Endothelial cell of umbilical vein (primary cell): ENCODE measurements at regions not wholly inside any gene's neighbourhood (a gene's known extent, or its start where the extent isn't known, plus 50 kb on each side); places are given as distances from the start of the nearest gene placed in this dataset.

Source experiments
- BruUV-seq: library from RNA; stranded (reverse); fragments of 400-500 nt; replicated peaks from 2 replicates; lab custom pipeline; 2021; lab: Mats Ljungman, UMichigan
- CTCF ChIA-PET: fragments of 300-600, 350-600 bp; sonication (Branson Sonifier 250); formaldehyde crosslinking; loops from one replicate; lab custom pipeline; 2021; ENCODE audit warnings: antibody characterized with exemption, inconsistent platforms; lab: Charles Lee
- POLR2A ChIA-PET: fragments of 300-600, 350-600 bp; sonication (Branson Sonifier 250); formaldehyde crosslinking; loops from one replicate; lab custom pipeline; 2021; ENCODE audit warnings: antibody characterized with exemption, inconsistent platforms; lab: Charles Lee
- DNase-seq: peaks from one replicate; pipeline ENCODE4 v3.0.0-alpha.2; 2011; ENCODE audit warnings: low read depth, low spot score
- FAIRE-seq: peaks from 2 replicates; lab custom pipeline; 2011; peaks lifted over from hg19 to GRCh38; lab: Jason Lieb, UNC
- H2AFZ ChIP-seq: 2 replicates; pipeline ENCODE4 v1.6.0; 2012; ENCODE audit warnings: low read depth, low read length, control low read depth, inconsistent platforms
- H3K27ac ChIP-seq: 2 replicates; pipeline ENCODE4 v1.5.1; 2011; ENCODE audit warnings: low read depth, mild to moderate bottlenecking, control low read depth, low read length, moderate library complexity; ENCODE audit not compliant: insufficient read depth
- H3K27me3 ChIP-seq, 2 experiments: 2 replicates each; pipeline versions ENCODE4 v1.6.0 to v1.6.1; 2011; ENCODE audit warnings: low read length in 2 of 2, mixed read lengths in 1 of 2; ENCODE audit not compliant: control insufficient read depth in 2 of 2, insufficient read depth in 2 of 2
- H3K36me3 ChIP-seq, 2 experiments: 2 replicates in 1 of 2; 3 replicates in 1 of 2; pipeline ENCODE4 v1.5.1; 2011; ENCODE audit warnings: low read length in 2 of 2, mild to moderate bottlenecking in 1 of 2, moderate library complexity in 1 of 2; ENCODE audit not compliant: control insufficient read depth in 2 of 2, insufficient read depth in 2 of 2; ENCODE audit errors: extremely low read depth in 1 of 2
- H3K4me1 ChIP-seq: 3 replicates; pipeline ENCODE4 v1.5.1; 2011; ENCODE audit warnings: mild to moderate bottlenecking, low read length; ENCODE audit not compliant: control insufficient read depth, insufficient read depth; ENCODE audit errors: extremely low read depth
- H3K4me2 ChIP-seq: 2 replicates; pipeline ENCODE4 v1.6.1; 2011; ENCODE audit warnings: low read length, control low read depth, mixed read lengths; ENCODE audit not compliant: insufficient read depth
- H3K4me3 ChIP-seq, 3 experiments: fragments of 200-600 bp in 1 of 3; sonication (generic), shearing (Covaris generic) in 1 of 3; replicated peaks in 1 of 3; 2 replicates each; pipeline ENCODE4 v1.5.1; 2011 to 2016; ENCODE audit warnings: control low read depth in 3 of 3, low read length in 3 of 3, mild to moderate bottlenecking in 2 of 3, inconsistent platforms in 1 of 3, low read depth in 1 of 3, moderate library complexity in 1 of 3; ENCODE audit not compliant: insufficient read depth in 1 of 3
- H3K79me2 ChIP-seq: 2 replicates; pipeline ENCODE4 v1.6.0; 2012; ENCODE audit warnings: low read length, inconsistent platforms; ENCODE audit not compliant: control insufficient read depth, insufficient read depth
- H3K9ac ChIP-seq: replicated peaks from 2 replicates; pipeline ENCODE3; 2011; ENCODE audit warnings: low read length, control low read depth; ENCODE audit not compliant: insufficient read depth; ENCODE audit errors: extremely low read depth
- H3K9me1 ChIP-seq: replicated peaks from 3 replicates; pipeline ENCODE4 v1.6.0; 2011; ENCODE audit warnings: mild to moderate bottlenecking, low read length; ENCODE audit not compliant: control insufficient read depth, insufficient read depth; ENCODE audit errors: extremely low read depth
- H3K9me3 ChIP-seq: replicated peaks from 2 replicates; pipeline ENCODE4 v1.5.1; 2012; ENCODE audit warnings: low read length, inconsistent platforms; ENCODE audit not compliant: control insufficient read depth, insufficient read depth
- H4K20me1 ChIP-seq: replicated peaks from 2 replicates; pipeline ENCODE3; 2011; ENCODE audit warnings: mild to moderate bottlenecking, low read length; ENCODE audit not compliant: control insufficient read depth, insufficient read depth; ENCODE audit errors: extremely low read depth
- CTCF ChIP-seq, 2 donors: IDR thresholded peaks; 1 replicate in 1 of 2; 2 replicates in 1 of 2; pipeline ENCODE4 v1.5.1; 2011; ENCODE audit warnings: low read length in 2 of 2, mild to moderate bottlenecking in 2 of 2, moderate library complexity in 2 of 2, control low read depth in 1 of 2, inconsistent platforms in 1 of 2, low read depth in 1 of 2; ENCODE audit not compliant: insufficient read depth in 1 of 2; ENCODE audit errors: extremely low read depth in 1 of 2
- EZH2 ChIP-seq: IDR thresholded peaks from 2 replicates; pipeline ENCODE4 v1.6.1; 2012; ENCODE audit warnings: borderline replicate concordance, low read depth, mild to moderate bottlenecking, moderate library complexity, low read length, inconsistent platforms; ENCODE audit not compliant: severe bottlenecking
- FOS ChIP-seq: IDR thresholded peaks from 2 replicates; pipeline ENCODE4 v1.6.1; 2011; ENCODE audit warnings: mild to moderate bottlenecking, low read length, moderate library complexity, borderline replicate concordance; ENCODE audit not compliant: insufficient read depth
- GATA2 ChIP-seq: IDR thresholded peaks from 2 replicates; pipeline ENCODE4 v1.7.0; 2011; ENCODE audit warnings: low read depth, mild to moderate bottlenecking, moderate library complexity, mixed read lengths, low read length; ENCODE audit not compliant: insufficient read length, insufficient read depth
- JUN ChIP-seq: IDR thresholded peaks from 2 replicates; pipeline ENCODE4 v1.6.1; 2011; ENCODE audit warnings: borderline replicate concordance, low read depth; ENCODE audit not compliant: insufficient read length, insufficient read depth
- MAX ChIP-seq: IDR thresholded peaks from 2 replicates; pipeline ENCODE4 v1.6.1; 2011; ENCODE audit not compliant: insufficient read depth, insufficient read length
- MYC ChIP-seq: IDR thresholded peaks from one replicate; pipeline ENCODE4 v1.6.1; 2011; ENCODE audit warnings: mild to moderate bottlenecking, low read depth, low read length
- POLR2A ChIP-seq: IDR thresholded peaks from 2 replicates; pipeline ENCODE4 v1.6.1; 2012; ENCODE audit warnings: low read depth, mild to moderate bottlenecking, control low read depth, low read length
- POLR2AphosphoS5 ChIP-seq: IDR thresholded peaks from 2 replicates; pipeline ENCODE4 v1.6.1; 2012; ENCODE audit warnings: low read depth, mild to moderate bottlenecking, control low read depth, low read length, moderate library complexity; ENCODE audit not compliant: insufficient read depth
- dilution Hi-C: fragments of 300-500 bp; cut with MboI; formaldehyde crosslinking; loops from one replicate; pipeline ENCODE4 v1.15.0; 2019; ENCODE audit warnings: low sequenced_read_pairs; ENCODE audit not compliant: extremely low pct_ligation_motif_present
- intact Hi-C: fragments of 100-400 bp; cut with micrococcal nuclease; formaldehyde crosslinking; loops from one replicate; pipeline ENCODE4 v1.10.0; 2022

DNA sequence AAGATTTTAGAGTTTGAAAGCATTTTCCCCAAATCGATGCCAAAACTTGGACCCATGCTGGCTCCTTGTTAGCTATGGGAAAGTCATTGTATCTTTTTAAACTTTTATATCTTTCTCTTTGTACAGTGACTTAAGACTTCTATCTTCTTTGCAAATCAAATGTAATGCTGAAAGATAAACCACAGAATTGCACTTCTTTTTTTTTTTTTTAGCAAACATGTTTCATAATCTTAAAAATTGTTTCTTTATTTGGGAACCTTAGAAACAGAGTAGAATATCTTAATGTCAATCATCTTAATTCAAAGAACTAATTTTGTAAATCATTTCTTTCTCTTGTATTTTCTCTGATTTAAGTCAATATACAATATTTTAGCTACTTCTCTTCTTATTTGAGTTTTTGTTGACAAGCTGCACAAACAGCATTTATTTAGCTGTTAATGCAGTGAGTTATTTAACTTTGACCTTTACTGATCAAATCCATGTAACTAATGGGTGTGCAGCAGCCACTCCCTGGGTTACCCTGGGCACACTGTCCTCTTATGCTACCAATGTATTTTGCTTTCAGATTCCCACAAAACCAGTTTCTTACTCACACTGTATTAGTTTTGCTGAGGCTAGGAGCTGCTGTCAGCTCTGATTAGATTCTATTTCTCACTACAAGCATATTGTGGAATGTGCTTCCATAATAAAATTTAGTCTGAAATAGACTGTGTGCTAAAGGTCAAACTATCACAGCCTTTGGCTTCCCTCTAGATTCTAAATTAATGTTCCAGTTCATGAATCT is 279.6 kb downstream of the ADGB start:
- Histone ChIP-seq H3K9ac (no peak overlapping the region), H3K4me2 (no peak overlapping the region), H3K27ac (no peak overlapping the region), H3K27me3 (no peaks in the 10 kb centered on the region), H3K4me1 (no peaks in the 10 kb centered on the region), H3K9me1 (no peaks in the 10 kb centered on the region), H3K4me3 (no peak overlapping the region), H4K20me1 (no peaks in the 10 kb centered on the region), H3K9me3 (no peaks in the 10 kb centered on the region), H3K36me3 (no peaks in the 10 kb centered on the region), H3K79me2 (no peaks in the 10 kb centered on the region), H2AFZ (no peak overlapping the region)
- POLR2A ChIA-PET, result no interaction called here
- TF ChIP-seq POLR2A, result no peak
- dilution Hi-C loops (no loop called here), intact Hi-C loops (no loop called here)
- no TSS peak for BruUV-seq
- FAIRE-seq, result no peak
- DNase-seq, result no peak
- CTCF ChIA-PET, result no interaction called here

DNA sequence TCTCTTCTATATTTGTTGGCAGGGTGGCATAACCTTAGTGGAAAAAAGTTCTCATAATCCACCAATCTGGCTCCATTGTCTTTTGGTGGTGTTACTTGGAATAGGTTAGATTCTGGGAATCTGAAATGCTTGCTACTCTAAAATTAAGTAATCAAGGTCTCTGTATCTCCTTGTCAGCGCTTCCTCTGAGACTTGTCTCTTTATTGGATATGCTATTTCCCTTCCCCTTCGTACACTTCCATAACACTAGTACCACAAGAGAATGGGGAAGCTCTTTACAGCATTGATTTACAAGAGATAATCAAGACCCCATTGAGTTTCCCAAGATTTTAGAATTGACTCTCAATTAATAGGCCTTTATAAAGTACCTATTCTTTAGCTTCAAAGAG is 280.2 kb downstream of the ADGB start:
- TF ChIP-seq FOS (no peak), POLR2AphosphoS5 (no peak), JUN (no peak), POLR2A (no peak), GATA2 (no peak), EZH2 (no peak), MYC (no peak), CTCF (IDR thresholded peaks at IDR 0.05; ENCODE audit: extremely low read depth in 1 of 2, insufficient read depth in 1 of 2, low read depth in 1 of 2, low read length in 2 of 2) (no peak), MAX (no peak)
- H3K4me2 ChIP-seq, result no peak overlapping the region
- H3K4me1 ChIP-seq, result no peaks in the 10 kb centered on the region
- H3K27ac ChIP-seq, result no peak overlapping the region
- H4K20me1 ChIP-seq, result no peaks in the 10 kb centered on the region
- intact Hi-C loops (no loop called here), dilution Hi-C loops (no loop called here)
- no peaks in the 10 kb centered on the region for H3K27me3 ChIP-seq
- no peaks in the 10 kb centered on the region for H3K9me1 ChIP-seq
- no peak overlapping the region for H2AFZ ChIP-seq
- CTCF ChIA-PET, result no interaction called here
- H3K36me3 ChIP-seq, result no peaks in the 10 kb centered on the region
- DNase-seq (no peak), FAIRE-seq (no peak)
- H3K4me3 ChIP-seq, result no peak overlapping the region
- no peak overlapping the region for H3K9ac ChIP-seq
- no TSS peak for BruUV-seq
- no peaks in the 10 kb centered on the region for H3K79me2 ChIP-seq
- no peaks in the 10 kb centered on the region for H3K9me3 ChIP-seq
- POLR2A ChIA-PET, result no interaction called here
